WTC11 (cell line): ENCODE measurements at regions not wholly inside any gene's neighbourhood (a gene's known extent, or its start where the extent isn't known, plus 50 kb on each side); places are given as distances from the start of the nearest gene placed in this dataset.

ENCODE experiments used
- IRF2 ChIP-seq: sonication (generic); formaldehyde crosslinking; IDR thresholded peaks from 2 replicates; pipeline ENCODE4 v1.8.0; 2022; ENCODE audit warnings: low read depth, missing genetic modification reagents, borderline replicate concordance
- TP53 ChIP-seq: sonication (generic); formaldehyde crosslinking; IDR thresholded peaks from 2 replicates; pipeline ENCODE4 v1.8.1; 2023; ENCODE audit warnings: mild to moderate bottlenecking, missing genetic modification reagents
- TF ChIP-seq, protein P1 (sequence below): sonication (generic); formaldehyde crosslinking; IDR thresholded peaks from 2 replicates; pipeline ENCODE4 v1.8.0; 2023; ENCODE audit warnings: missing genetic modification reagents
- TF ChIP-seq, protein P2 (sequence below): fragments of 200-600 bp; IDR thresholded peaks from 2 replicates; pipeline ENCODE4 v1.8.0; 2022; ENCODE audit warnings: antibody characterized with exemption

DNA sequence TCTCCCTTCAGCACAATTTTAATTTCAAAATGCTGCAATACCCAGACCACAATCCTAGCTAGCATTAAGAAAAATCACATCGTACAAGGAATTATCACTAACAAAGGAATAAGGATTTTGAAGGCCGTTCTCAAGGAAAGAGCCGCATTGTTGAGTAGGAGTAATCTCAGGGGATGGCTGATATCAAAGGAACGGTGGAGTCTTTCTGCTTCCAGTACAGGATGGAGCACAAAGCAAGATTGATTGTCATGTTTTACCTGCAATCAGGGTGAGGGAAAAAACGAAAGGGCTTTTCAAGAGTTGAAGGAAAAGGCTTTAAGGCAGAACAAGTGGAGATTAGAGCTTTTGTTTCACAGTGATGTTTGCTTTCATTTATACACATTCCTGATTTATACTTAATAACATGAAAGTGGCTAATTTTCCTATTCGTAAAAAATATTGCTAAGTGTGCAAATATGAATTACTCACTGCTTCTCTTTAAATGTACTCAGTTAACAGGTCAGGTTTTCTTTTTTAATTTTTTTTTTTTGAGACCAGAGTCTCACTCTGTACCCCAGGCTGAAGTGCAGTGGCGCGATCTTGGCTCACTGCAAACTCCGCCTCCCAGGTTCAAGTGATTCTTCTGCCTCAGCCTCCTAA, 207.0 kb downstream of the TRIML1 start:
- TF ChIP-seq IRF2 (CRISPR knock-in tag): no peak
- TF ChIP-seq TP53 (CRISPR knock-in tag): no peak
- TF ChIP-seq, protein P1, sequence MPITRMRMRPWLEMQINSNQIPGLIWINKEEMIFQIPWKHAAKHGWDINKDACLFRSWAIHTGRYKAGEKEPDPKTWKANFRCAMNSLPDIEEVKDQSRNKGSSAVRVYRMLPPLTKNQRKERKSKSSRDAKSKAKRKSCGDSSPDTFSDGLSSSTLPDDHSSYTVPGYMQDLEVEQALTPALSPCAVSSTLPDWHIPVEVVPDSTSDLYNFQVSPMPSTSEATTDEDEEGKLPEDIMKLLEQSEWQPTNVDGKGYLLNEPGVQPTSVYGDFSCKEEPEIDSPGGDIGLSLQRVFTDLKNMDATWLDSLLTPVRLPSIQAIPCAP: no peak
- TF ChIP-seq, protein P2, sequence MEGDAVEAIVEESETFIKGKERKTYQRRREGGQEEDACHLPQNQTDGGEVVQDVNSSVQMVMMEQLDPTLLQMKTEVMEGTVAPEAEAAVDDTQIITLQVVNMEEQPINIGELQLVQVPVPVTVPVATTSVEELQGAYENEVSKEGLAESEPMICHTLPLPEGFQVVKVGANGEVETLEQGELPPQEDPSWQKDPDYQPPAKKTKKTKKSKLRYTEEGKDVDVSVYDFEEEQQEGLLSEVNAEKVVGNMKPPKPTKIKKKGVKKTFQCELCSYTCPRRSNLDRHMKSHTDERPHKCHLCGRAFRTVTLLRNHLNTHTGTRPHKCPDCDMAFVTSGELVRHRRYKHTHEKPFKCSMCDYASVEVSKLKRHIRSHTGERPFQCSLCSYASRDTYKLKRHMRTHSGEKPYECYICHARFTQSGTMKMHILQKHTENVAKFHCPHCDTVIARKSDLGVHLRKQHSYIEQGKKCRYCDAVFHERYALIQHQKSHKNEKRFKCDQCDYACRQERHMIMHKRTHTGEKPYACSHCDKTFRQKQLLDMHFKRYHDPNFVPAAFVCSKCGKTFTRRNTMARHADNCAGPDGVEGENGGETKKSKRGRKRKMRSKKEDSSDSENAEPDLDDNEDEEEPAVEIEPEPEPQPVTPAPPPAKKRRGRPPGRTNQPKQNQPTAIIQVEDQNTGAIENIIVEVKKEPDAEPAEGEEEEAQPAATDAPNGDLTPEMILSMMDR: no peak
